Stimulated activated CD4-positive, alpha-beta T cell treated with anti-CD3 and anti-CD28 coated beads, Interleukin-4, amount 100 ng/mL, for 24 hours (primary cell): ENCODE measurements at regions not wholly inside any gene's neighbourhood (a gene's known extent, or its start where the extent isn't known, plus 50 kb on each side); places are given as distances from the start of the nearest gene placed in this dataset.
"Not testable (repeated sequence)": the region's sequence is repeated elsewhere in the genome, so short reads cannot be mapped to it uniquely, and the experiment has no call there.

Experiments
- DNase-seq: peaks from one replicate; pipeline ENCODE4 v3.0.0-alpha.2; 2020

- DNase-seq = no peak
These were observed 443.7 kb downstream of the FRK start for GRCh38 chr6:115617031-115617430.

GRCh38 chr6:115613488-115613887, 447.2 kb downstream of the FRK start:
- no peak for DNase-seq

- no peak for DNase-seq
These were observed 447.8 kb downstream of the FRK start for GRCh38 chr6:115612796-115613479.

GRCh38 chr6:115612216-115612615, 448.5 kb downstream of the FRK start:
- no peak for DNase-seq

GRCh38 chr6:115610696-115611095, 450.0 kb downstream of the FRK start:
- no peak for DNase-seq

GRCh38 chr6:115609111-115609510, 451.6 kb downstream of the FRK start:
- no peak for DNase-seq

GRCh38 chr6:115602466-115602865, 458.2 kb downstream of the FRK start:
- DNase-seq = no peak

GRCh38 chr6:115601509-115601908, 459.2 kb downstream of the FRK start:
- no peak for DNase-seq

- no peak for DNase-seq
These were observed 459.6 kb downstream of the FRK start for GRCh38 chr6:115601064-115601463.

GRCh38 chr6:115594891-115595290, 465.8 kb downstream of the FRK start:
- no peak for DNase-seq

- no peak for DNase-seq
These were observed 468.7 kb downstream of the FRK start for GRCh38 chr6:115592025-115592424.

- DNase-seq = not testable (repeated sequence)
These were observed 471.6 kb downstream of the FRK start for GRCh38 chr6:115589072-115589471.

GRCh38 chr6:115583290-115583689, 477.4 kb downstream of the FRK start:
- DNase-seq = no peak

- DNase-seq = no peak
These were observed 478.3 kb downstream of the FRK start for GRCh38 chr6:115582386-115582785.

- not testable (repeated sequence) for DNase-seq
These were observed 481.1 kb downstream of the FRK start for GRCh38 chr6:115579565-115579964.

GRCh38 chr6:115577270-115577669, 483.4 kb downstream of the FRK start:
- no peak for DNase-seq

GRCh38 chr6:115575285-115575684, 485.4 kb downstream of the FRK start:
- no peak for DNase-seq

- no peak for DNase-seq
These were observed 486.8 kb downstream of the FRK start for GRCh38 chr6:115573861-115574260.

- DNase-seq = no peak
These were observed 490.4 kb downstream of the FRK start for GRCh38 chr6:115570331-115570730.

GRCh38 chr6:115554060-115554459, 506.6 kb downstream of the FRK start:
- DNase-seq = no peak

- no peak for DNase-seq
These were observed 509.2 kb downstream of the FRK start for GRCh38 chr6:115551527-115551926.

- no peak for DNase-seq
These were observed 515.1 kb downstream of the FRK start for GRCh38 chr6:115545672-115545986.

- DNase-seq = no peak
These were observed 515.7 kb downstream of the FRK start for GRCh38 chr6:115544765-115545671.

GRCh38 chr6:115540077-115540869, 520.4 kb downstream of the FRK start:
- no peak for DNase-seq
